ENCODE measurements at regions not wholly inside any gene's neighbourhood (a gene's known extent, or its start where the extent isn't known, plus 50 kb on each side); places are given as distances from the start of the nearest gene placed in this dataset.

DNA sequence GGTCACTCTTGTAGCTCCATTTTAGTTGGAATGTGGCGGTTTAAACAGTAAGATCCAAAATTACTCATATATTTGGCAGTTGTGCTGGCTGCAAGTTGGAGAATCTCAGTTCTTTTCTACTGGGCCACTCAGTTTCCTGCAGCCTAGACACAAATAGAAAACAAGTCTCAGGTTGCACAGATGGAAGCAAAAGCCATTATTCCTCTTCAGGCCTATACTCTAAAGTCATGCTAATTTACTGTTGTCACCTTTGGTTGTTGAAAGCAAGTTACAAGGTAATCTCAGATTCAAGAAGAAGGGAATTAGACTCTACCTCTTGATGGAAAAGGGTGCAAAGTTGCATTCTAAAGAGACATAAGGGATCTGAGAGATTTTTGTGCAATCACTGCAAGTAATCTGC is 345.4 kb downstream of the ADAM29 start (continued):
- no peak for TF ChIP-seq ZNF157 (tag by site-specific recombination; IDR thresholded peaks at IDR 0.05)
- no peak for TF ChIP-seq ZNF548 (tag by site-specific recombination; IDR thresholded peaks at IDR 0.05)
- no peak for TF ChIP-seq ZNF510 (tag by site-specific recombination; IDR thresholded peaks at IDR 0.05; ENCODE audit: insufficient replicate concordance)

DNA sequence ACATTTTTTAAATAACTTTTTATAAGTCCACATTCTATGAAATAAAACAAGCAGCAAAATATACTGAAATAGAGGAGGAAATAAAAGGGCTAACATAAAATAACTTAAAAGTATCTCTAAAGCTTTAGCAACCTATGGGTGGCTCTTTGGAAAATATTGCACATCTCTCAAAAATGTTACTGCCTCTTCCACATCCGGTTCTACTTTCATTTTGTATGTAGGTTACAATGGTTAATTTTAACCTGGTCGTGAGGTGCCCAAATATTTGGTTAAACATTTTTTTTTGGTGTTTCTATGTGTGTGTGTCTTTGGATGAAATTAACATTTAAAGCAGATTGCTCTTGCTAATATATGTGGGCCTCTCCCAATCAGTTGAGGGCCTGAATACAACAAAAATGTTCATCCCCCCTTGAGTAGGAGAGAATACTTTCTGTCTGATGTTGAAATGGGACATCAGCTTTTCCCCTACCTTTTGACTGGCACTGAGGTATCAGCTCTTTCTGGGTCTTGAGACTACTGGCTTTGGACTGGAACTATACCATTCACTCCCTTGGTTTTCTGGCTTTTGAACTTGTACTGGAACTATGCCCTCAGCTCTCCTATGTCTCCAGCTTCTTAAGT is 353.0 kb downstream of the ADAM29 start:
- TF ChIP-seq ZBTB48 (tag by site-specific recombination; IDR thresholded peaks at IDR 0.05) = no peak
- TF ChIP-seq ZNF311 (tag by site-specific recombination; IDR thresholded peaks at IDR 0.05; ENCODE audit: borderline replicate concordance) = no peak
- TF ChIP-seq, protein P1, sequence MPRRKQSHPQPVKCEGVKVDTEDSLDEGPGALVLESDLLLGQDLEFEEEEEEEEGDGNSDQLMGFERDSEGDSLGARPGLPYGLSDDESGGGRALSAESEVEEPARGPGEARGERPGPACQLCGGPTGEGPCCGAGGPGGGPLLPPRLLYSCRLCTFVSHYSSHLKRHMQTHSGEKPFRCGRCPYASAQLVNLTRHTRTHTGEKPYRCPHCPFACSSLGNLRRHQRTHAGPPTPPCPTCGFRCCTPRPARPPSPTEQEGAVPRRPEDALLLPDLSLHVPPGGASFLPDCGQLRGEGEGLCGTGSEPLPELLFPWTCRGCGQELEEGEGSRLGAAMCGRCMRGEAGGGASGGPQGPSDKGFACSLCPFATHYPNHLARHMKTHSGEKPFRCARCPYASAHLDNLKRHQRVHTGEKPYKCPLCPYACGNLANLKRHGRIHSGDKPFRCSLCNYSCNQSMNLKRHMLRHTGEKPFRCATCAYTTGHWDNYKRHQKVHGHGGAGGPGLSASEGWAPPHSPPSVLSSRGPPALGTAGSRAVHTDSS (tag by site-specific recombination; IDR thresholded peaks at IDR 0.05) = no peak
- TF ChIP-seq SALL2 (tag by site-specific recombination; IDR thresholded peaks at IDR 0.05; ENCODE audit: borderline replicate concordance) = no peak
- no peak for TF ChIP-seq ZNF830 (tag by site-specific recombination; IDR thresholded peaks at IDR 0.05; ENCODE audit: low read depth)
- TF ChIP-seq, protein P2, sequence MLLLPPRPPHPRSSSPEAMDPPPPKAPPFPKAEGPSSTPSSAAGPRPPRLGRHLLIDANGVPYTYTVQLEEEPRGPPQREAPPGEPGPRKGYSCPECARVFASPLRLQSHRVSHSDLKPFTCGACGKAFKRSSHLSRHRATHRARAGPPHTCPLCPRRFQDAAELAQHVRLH (tag by site-specific recombination; IDR thresholded peaks at IDR 0.05) = no peak
- TF ChIP-seq ZNF791 (tag by site-specific recombination; IDR thresholded peaks at IDR 0.05) = no peak
- no peak for TF ChIP-seq ZSCAN23 (tag by site-specific recombination; IDR thresholded peaks at IDR 0.05)
- TF ChIP-seq ZNF629 (tag by site-specific recombination; IDR thresholded peaks at IDR 0.05) = no peak
- TF ChIP-seq ZNF548 (tag by site-specific recombination; IDR thresholded peaks at IDR 0.05) = no peak
- TF ChIP-seq ZSCAN16 (tag by site-specific recombination; IDR thresholded peaks at IDR 0.05) = no peak
- ChIA-PET CTCF (no interaction called here), POLR2A (no interaction called here)
- Histone ChIP-seq H3K27ac (ENCODE audit: extremely low read depth, low read depth, low read length) (no peak overlapping the region), H3K36me3 (ENCODE audit: control insufficient read depth in 2 of 2, insufficient read depth in 1 of 2, low read length in 2 of 2) (no peaks in the 10 kb centered on the region), H3K4me1 (ENCODE audit: control insufficient read depth, insufficient read depth, low read length) (no peaks in the 10 kb centered on the region), H3K9me3 (ENCODE audit: control insufficient read depth, insufficient read depth, low read depth, low read length) (no peaks in the 10 kb centered on the region), H3K4me3 (ENCODE audit: low read depth, low read length) (no peak overlapping the region)

DNA sequence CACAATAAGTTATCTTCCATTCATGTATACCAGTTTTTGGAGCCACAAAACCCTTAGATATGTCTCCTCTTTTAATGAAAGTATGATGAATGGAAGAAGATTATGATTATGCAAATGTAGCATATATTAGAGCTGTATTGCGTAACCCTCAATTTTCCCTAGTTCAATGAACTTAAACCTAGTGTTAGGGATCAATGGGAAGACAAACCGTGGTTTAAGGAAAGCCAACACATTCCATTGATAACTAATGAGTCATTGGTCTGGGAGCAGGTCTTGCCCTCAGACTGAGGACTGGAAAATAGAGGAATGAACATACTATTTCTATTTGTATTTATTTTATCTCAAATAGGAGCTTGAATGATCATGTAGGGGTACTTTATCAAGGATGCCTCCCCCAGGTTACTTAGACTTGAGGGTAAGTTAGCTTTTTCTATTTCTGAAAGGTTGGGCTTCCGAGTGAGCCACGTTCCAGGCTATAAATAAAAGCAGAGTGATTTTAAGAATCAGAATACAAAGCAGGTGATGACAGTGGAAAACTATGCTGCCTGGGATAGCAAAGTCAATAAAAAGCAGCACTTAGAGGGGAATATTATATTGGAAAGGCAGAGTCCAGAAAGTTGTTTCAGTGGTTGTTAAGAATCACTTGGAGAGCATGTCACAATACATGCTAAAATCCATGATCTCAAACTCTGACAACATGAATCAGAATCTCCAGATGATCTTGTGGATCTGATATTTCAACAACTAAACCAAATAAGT is 356.0 kb downstream of the ADAM29 start:
- Histone ChIP-seq H3K4me3 (ENCODE audit: low read depth, low read length) (no peak overlapping the region), H3K9me3 (ENCODE audit: control insufficient read depth, insufficient read depth, low read depth, low read length) (no peaks in the 10 kb centered on the region), H3K27ac (ENCODE audit: extremely low read depth, low read depth, low read length) (no peak overlapping the region), H3K4me1 (ENCODE audit: control insufficient read depth, insufficient read depth, low read length) (no peaks in the 10 kb centered on the region), H3K36me3 (ENCODE audit: control insufficient read depth in 2 of 2, insufficient read depth in 1 of 2, low read length in 2 of 2) (no peaks in the 10 kb centered on the region)
- ChIA-PET POLR2A (no interaction called here), CTCF (no interaction called here)
- no peak for TF ChIP-seq ZNF529 (tag by site-specific recombination; IDR thresholded peaks at IDR 0.05; ENCODE audit: insufficient replicate concordance)
- TF ChIP-seq, protein P3, sequence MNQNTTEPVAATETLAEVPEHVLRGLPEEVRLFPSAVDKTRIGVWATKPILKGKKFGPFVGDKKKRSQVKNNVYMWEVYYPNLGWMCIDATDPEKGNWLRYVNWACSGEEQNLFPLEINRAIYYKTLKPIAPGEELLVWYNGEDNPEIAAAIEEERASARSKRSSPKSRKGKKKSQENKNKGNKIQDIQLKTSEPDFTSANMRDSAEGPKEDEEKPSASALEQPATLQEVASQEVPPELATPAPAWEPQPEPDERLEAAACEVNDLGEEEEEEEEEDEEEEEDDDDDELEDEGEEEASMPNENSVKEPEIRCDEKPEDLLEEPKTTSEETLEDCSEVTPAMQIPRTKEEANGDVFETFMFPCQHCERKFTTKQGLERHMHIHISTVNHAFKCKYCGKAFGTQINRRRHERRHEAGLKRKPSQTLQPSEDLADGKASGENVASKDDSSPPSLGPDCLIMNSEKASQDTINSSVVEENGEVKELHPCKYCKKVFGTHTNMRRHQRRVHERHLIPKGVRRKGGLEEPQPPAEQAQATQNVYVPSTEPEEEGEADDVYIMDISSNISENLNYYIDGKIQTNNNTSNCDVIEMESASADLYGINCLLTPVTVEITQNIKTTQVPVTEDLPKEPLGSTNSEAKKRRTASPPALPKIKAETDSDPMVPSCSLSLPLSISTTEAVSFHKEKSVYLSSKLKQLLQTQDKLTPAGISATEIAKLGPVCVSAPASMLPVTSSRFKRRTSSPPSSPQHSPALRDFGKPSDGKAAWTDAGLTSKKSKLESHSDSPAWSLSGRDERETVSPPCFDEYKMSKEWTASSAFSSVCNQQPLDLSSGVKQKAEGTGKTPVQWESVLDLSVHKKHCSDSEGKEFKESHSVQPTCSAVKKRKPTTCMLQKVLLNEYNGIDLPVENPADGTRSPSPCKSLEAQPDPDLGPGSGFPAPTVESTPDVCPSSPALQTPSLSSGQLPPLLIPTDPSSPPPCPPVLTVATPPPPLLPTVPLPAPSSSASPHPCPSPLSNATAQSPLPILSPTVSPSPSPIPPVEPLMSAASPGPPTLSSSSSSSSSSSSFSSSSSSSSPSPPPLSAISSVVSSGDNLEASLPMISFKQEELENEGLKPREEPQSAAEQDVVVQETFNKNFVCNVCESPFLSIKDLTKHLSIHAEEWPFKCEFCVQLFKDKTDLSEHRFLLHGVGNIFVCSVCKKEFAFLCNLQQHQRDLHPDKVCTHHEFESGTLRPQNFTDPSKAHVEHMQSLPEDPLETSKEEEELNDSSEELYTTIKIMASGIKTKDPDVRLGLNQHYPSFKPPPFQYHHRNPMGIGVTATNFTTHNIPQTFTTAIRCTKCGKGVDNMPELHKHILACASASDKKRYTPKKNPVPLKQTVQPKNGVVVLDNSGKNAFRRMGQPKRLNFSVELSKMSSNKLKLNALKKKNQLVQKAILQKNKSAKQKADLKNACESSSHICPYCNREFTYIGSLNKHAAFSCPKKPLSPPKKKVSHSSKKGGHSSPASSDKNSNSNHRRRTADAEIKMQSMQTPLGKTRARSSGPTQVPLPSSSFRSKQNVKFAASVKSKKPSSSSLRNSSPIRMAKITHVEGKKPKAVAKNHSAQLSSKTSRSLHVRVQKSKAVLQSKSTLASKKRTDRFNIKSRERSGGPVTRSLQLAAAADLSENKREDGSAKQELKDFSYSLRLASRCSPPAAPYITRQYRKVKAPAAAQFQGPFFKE (tag by site-specific recombination; IDR thresholded peaks at IDR 0.05; ENCODE audit: borderline replicate concordance) = no peak
- TF ChIP-seq ZNF629 (tag by site-specific recombination; IDR thresholded peaks at IDR 0.05) = no peak
- TF ChIP-seq IKZF3 (tag by site-specific recombination; IDR thresholded peaks at IDR 0.05) = no peak
- no peak for TF ChIP-seq ZNF10 (tag by site-specific recombination; IDR thresholded peaks at IDR 0.05)
- TF ChIP-seq YY1 (tag by site-specific recombination; IDR thresholded peaks at IDR 0.05) = no peak
- no peak for TF ChIP-seq ZFP41 (tag by site-specific recombination; IDR thresholded peaks at IDR 0.05; ENCODE audit: borderline replicate concordance)
- no peak for TF ChIP-seq ZNF114 (tag by site-specific recombination; IDR thresholded peaks at IDR 0.05)
- TF ChIP-seq ZNF544 (tag by site-specific recombination; IDR thresholded peaks at IDR 0.05) = no peak

Data from HEK293 (cell line).